Naive thymus-derived CD4-positive, alpha-beta T cell (primary cell): ENCODE measurements at regions not wholly inside any gene's neighbourhood (a gene's known extent, or its start where the extent isn't known, plus 50 kb on each side); places are given as distances from the start of the nearest gene placed in this dataset.

ENCODE experiments used
- ATAC-seq: fragments of 150-1000 bp; cut with Tn5 transposase; 2 replicates; pipeline ENCODE4 v1.10.0; 2021; ENCODE audit warnings: mild to moderate bottlenecking, moderate library complexity
- CTCF ChIA-PET: fragments of 350-600 bp; sonication (Branson Sonifier 250); formaldehyde crosslinking; loops from one replicate; lab custom pipeline; 2021; ENCODE audit warnings: antibody characterized with exemption; lab: Charles Lee
- POLR2A ChIA-PET: fragments of 350-600 bp; sonication (Branson Sonifier 250); formaldehyde crosslinking; loops from one replicate; lab custom pipeline; 2021; ENCODE audit warnings: antibody characterized with exemption, inconsistent platforms; lab: Charles Lee
- DNase-seq, 9 donors: peaks; one replicate each; pipeline versions ENCODE4 v3.0.0 to v3.0.0-alpha.2; 2020 to 2022; ENCODE audit warnings: mixed read lengths in 1 of 9
- H3K27ac ChIP-seq: one replicate; pipeline ENCODE4 v1.7.0; 2013; ENCODE audit warnings: mild to moderate bottlenecking, low read depth, low read length, moderate library complexity
- H3K27me3 ChIP-seq, 2 donors: one replicate each; pipeline ENCODE4 v1.7.0; 2013; ENCODE audit warnings: low read length in 2 of 2, mild to moderate bottlenecking in 2 of 2, moderate library complexity in 2 of 2; ENCODE audit not compliant: control insufficient read depth in 2 of 2, insufficient read depth in 2 of 2
- H3K36me3 ChIP-seq, 3 experiments: 1 replicate in 2 of 3; 2 replicates in 1 of 3; pipeline ENCODE4 v1.7.0; 2013; ENCODE audit warnings: low read length in 3 of 3, mild to moderate bottlenecking in 3 of 3, moderate library complexity in 1 of 3; ENCODE audit not compliant: insufficient read depth in 3 of 3, control insufficient read depth in 2 of 3
- H3K4me1 ChIP-seq, 2 donors: one replicate each; pipeline ENCODE4 v1.7.0; 2013; ENCODE audit warnings: low read length in 2 of 2, mild to moderate bottlenecking in 2 of 2, moderate library complexity in 1 of 2; ENCODE audit not compliant: control insufficient read depth in 2 of 2, insufficient read depth in 2 of 2
- H3K4me3 ChIP-seq: 2 replicates; pipeline ENCODE4 v1.7.0; 2013; ENCODE audit warnings: mild to moderate bottlenecking, low read length
- H3K9me3 ChIP-seq, 3 experiments: 1 replicate in 2 of 3; 2 replicates in 1 of 3; pipeline ENCODE4 v1.7.0; 2013; ENCODE audit warnings: low read length in 3 of 3; ENCODE audit not compliant: control insufficient read depth in 2 of 3
- H3K27ac Mint-ChIP-seq, 9 donors: one replicate each; pipeline ENCODE4 v1.8.0; 2020 to 2022; ENCODE audit warnings: mixed read lengths in 9 of 9, mild to moderate bottlenecking in 8 of 9, moderate library complexity in 5 of 9, inconsistent platforms in 2 of 9
- H3K27me3 Mint-ChIP-seq, 5 donors: one replicate each; pipeline ENCODE4 v1.8.0; 2021 to 2022; ENCODE audit warnings: mixed read lengths in 5 of 5, mild to moderate bottlenecking in 1 of 5
- H3K36me3 Mint-ChIP-seq, 5 donors: one replicate each; pipeline ENCODE4 v1.8.0; 2020 to 2022; ENCODE audit warnings: mixed read lengths in 5 of 5, mild to moderate bottlenecking in 3 of 5, inconsistent platforms in 1 of 5
- H3K4me1 Mint-ChIP-seq, 7 donors: one replicate each; pipeline ENCODE4 v1.8.0; 2020 to 2022; ENCODE audit warnings: mixed read lengths in 7 of 7, mild to moderate bottlenecking in 3 of 7, inconsistent platforms in 1 of 7
- H3K4me3 Mint-ChIP-seq, 10 donors: one replicate each; pipeline ENCODE4 v1.8.0; 2020 to 2022; ENCODE audit warnings: mild to moderate bottlenecking in 10 of 10, mixed read lengths in 10 of 10, moderate library complexity in 6 of 10, inconsistent platforms in 2 of 10
- H3K9me3 Mint-ChIP-seq, 11 donors: one replicate each; pipeline ENCODE4 v1.8.0; 2020 to 2022; ENCODE audit warnings: mixed read lengths in 11 of 11, mild to moderate bottlenecking in 4 of 11, inconsistent platforms in 1 of 11, moderate library complexity in 1 of 11
- intact Hi-C, 2 donors: fragments of 100-400 bp; cut with micrococcal nuclease; formaldehyde crosslinking; loops; one replicate each; pipeline ENCODE4 v1.15.1; 2023

GRCh38 chr12:103093499-103094106, 136.1 kb downstream of the ASCL1 start:
- no peaks in the 10 kb centered on the region for H3K36me3 Mint-ChIP-seq

GRCh38 chr12:103097496-103097895, 140.0 kb downstream of the ASCL1 start:
- DNase-seq (no peak), ATAC-seq (no peak)
- ChIA-PET CTCF (no interaction called here), POLR2A (no interaction called here)
- Histone ChIP-seq H3K27me3 (no peaks in the 10 kb centered on the region), H3K27ac (no peak overlapping the region), H3K9me3 (no peaks in the 10 kb centered on the region), H3K36me3 (no peaks in the 10 kb centered on the region), H3K4me3 (no peak overlapping the region), H3K4me1 (no peaks in the 10 kb centered on the region)
- H3K36me3 Mint-ChIP-seq, result no peaks in the 10 kb centered on the region
- H3K4me3 Mint-ChIP-seq, result no peak overlapping the region
- intact Hi-C loops, result no loop called here
- H3K4me1 Mint-ChIP-seq, result peaks cover 0 to 4% (median 0%) of the 10 kb centered on the region in 7 donors
- peaks cover 0 to 9% (median 0%) of the 10 kb centered on the region in 5 donors for H3K27me3 Mint-ChIP-seq
- no peak overlapping the region for H3K27ac Mint-ChIP-seq
- H3K9me3 Mint-ChIP-seq, result peaks cover 0 to 8% (median 0%) of the 10 kb centered on the region in 11 donors

More at GRCh38 chr12:103093499-103094106, 136.1 kb downstream of the ASCL1 start:
- Mint-ChIP-seq H3K27ac (no peak overlapping the region), H3K27me3 (peaks cover 0 to 9% (median 0%) of the 10 kb centered on the region in 5 donors), H3K4me3 (no peak overlapping the region), H3K4me1 (no peaks in the 10 kb centered on the region), H3K9me3 (peaks cover 0 to 8% (median 0%) of the 10 kb centered on the region in 11 donors)
- no peaks in the 10 kb centered on the region for H3K4me1 ChIP-seq
- H3K36me3 ChIP-seq, result no peaks in the 10 kb centered on the region
- no peak overlapping the region for H3K4me3 ChIP-seq
- no peak for ATAC-seq
- ChIA-PET POLR2A (no interaction called here), CTCF (no interaction called here)
- no peak for DNase-seq
- no peak overlapping the region for H3K27ac ChIP-seq
- intact Hi-C loops, result no loop called here
- H3K27me3 ChIP-seq, result no peaks in the 10 kb centered on the region
- no peaks in the 10 kb centered on the region for H3K9me3 ChIP-seq

GRCh38 chr12:103100257-103100831, 142.9 kb downstream of the ASCL1 start:
- peaks cover 0 to 4% (median 0%) of the 10 kb centered on the region in 7 donors for H3K4me1 Mint-ChIP-seq
- ChIA-PET POLR2A (no interaction called here), CTCF (no interaction called here)
- Histone ChIP-seq H3K4me3 (no peak overlapping the region), H3K9me3 (no peaks in the 10 kb centered on the region), H3K36me3 (no peaks in the 10 kb centered on the region), H3K4me1 (no peaks in the 10 kb centered on the region), H3K27me3 (no peaks in the 10 kb centered on the region), H3K27ac (no peak overlapping the region)
- H3K36me3 Mint-ChIP-seq, result no peaks in the 10 kb centered on the region
- H3K9me3 Mint-ChIP-seq, result peaks cover 0 to 10% (median 0%) of the 10 kb centered on the region in 11 donors
- ATAC-seq, result no peak
- no peak overlapping the region for H3K27ac Mint-ChIP-seq
- H3K4me3 Mint-ChIP-seq, result no peak overlapping the region
- H3K27me3 Mint-ChIP-seq, result peaks cover 0 to 6% (median 0%) of the 10 kb centered on the region in 5 donors
- intact Hi-C loops, result no loop called here
- DNase-seq, result no peak

- Mint-ChIP-seq H3K4me1 (peaks cover 0 to 4% (median 0%) of the 10 kb centered on the region in 7 donors), H3K27ac (no peak overlapping the region), H3K4me3 (peak overlapping the region in 1 of 10 donors; percentile 10), H3K9me3 (peaks cover 0 to 10% (median 0%) of the 10 kb centered on the region in 11 donors), H3K27me3 (peaks cover 0 to 8% (median 0%) of the 10 kb centered on the region in 5 donors), H3K36me3 (no peaks in the 10 kb centered on the region)
- ChIA-PET POLR2A (no interaction called here), CTCF (no interaction called here)
- H3K9me3 ChIP-seq, result no peaks in the 10 kb centered on the region
- DNase-seq, result no peak
- ATAC-seq, result no peak
- H3K4me1 ChIP-seq, result no peaks in the 10 kb centered on the region
- no peaks in the 10 kb centered on the region for H3K27me3 ChIP-seq
- intact Hi-C loops, result no loop called here
- H3K4me3 ChIP-seq, result no peak overlapping the region
- no peak overlapping the region for H3K27ac ChIP-seq
- no peaks in the 10 kb centered on the region for H3K36me3 ChIP-seq
Observed at GRCh38 chr12:103102225-103102744, 144.8 kb downstream of the ASCL1 start.

- ChIA-PET POLR2A (no interaction called here), CTCF (no interaction called here)
- ATAC-seq (no peak), DNase-seq (no peak)
- peaks cover 0 to 4% (median 0%) of the 10 kb centered on the region in 7 donors for H3K4me1 Mint-ChIP-seq
- no peaks in the 10 kb centered on the region for H3K36me3 Mint-ChIP-seq
- Histone ChIP-seq H3K36me3 (no peaks in the 10 kb centered on the region), H3K9me3 (no peaks in the 10 kb centered on the region), H3K4me1 (no peaks in the 10 kb centered on the region), H3K27me3 (no peaks in the 10 kb centered on the region), H3K27ac (no peak overlapping the region), H3K4me3 (no peak overlapping the region)
- no peak overlapping the region for H3K27ac Mint-ChIP-seq
- intact Hi-C loops, result no loop called here
- peaks cover 0 to 8% (median 0%) of the 10 kb centered on the region in 5 donors for H3K27me3 Mint-ChIP-seq
- H3K4me3 Mint-ChIP-seq, result no peak overlapping the region
- peaks cover 0 to 10% (median 0%) of the 10 kb centered on the region in 11 donors for H3K9me3 Mint-ChIP-seq
Observed at GRCh38 chr12:103105971-103106597, 148.6 kb downstream of the ASCL1 start.

GRCh38 chr12:103109861-103110260, 152.4 kb downstream of the ASCL1 start:
- Mint-ChIP-seq H3K27ac (no peak overlapping the region), H3K27me3 (peaks cover 0 to 6% (median 0%) of the 10 kb centered on the region in 5 donors), H3K9me3 (peaks cover 0 to 3% (median 0%) of the 10 kb centered on the region in 11 donors), H3K36me3 (no peaks in the 10 kb centered on the region), H3K4me1 (no peaks in the 10 kb centered on the region), H3K4me3 (no peak overlapping the region)
- Histone ChIP-seq H3K27me3 (no peaks in the 10 kb centered on the region), H3K4me3 (no peak overlapping the region), H3K9me3 (no peaks in the 10 kb centered on the region), H3K27ac (no peak overlapping the region), H3K36me3 (no peaks in the 10 kb centered on the region), H3K4me1 (no peaks in the 10 kb centered on the region)
- intact Hi-C loops, result no loop called here
- ATAC-seq, result no peak
- no peak for DNase-seq
- ChIA-PET POLR2A (no interaction called here), CTCF (no interaction called here)
